Fibroblast of skin of scalp (primary cell): ENCODE measurements at regions not wholly inside any gene's neighbourhood (a gene's known extent, or its start where the extent isn't known, plus 50 kb on each side); places are given as distances from the start of the nearest gene placed in this dataset.
"Not testable (repeated sequence)": the region's sequence is repeated elsewhere in the genome, so short reads cannot be mapped to it uniquely, and the experiment has no call there.

Experiments used
- DNase-seq: peaks from one replicate; pipeline ENCODE4 v3.0.0-alpha.2; 2013

- no peak for DNase-seq
Measured at GRCh38 chr13:65287405-65287804, 1942.7 kb downstream of the PCDH9 start.

- DNase-seq, result no peak
Measured at GRCh38 chr13:65275838-65276630, 1954.1 kb downstream of the PCDH9 start.

- DNase-seq, result no peak
Measured at GRCh38 chr13:65275108-65275507, 1955.0 kb downstream of the PCDH9 start.

GRCh38 chr13:65273811-65274420, 1956.2 kb downstream of the PCDH9 start:
- not testable (repeated sequence) for DNase-seq

- DNase-seq, result no peak
Measured at GRCh38 chr13:65268009-65268408, 1962.1 kb downstream of the PCDH9 start.

GRCh38 chr13:65265988-65266387, 1964.1 kb downstream of the PCDH9 start:
- DNase-seq, result no peak

GRCh38 chr13:65264066-65264465, 1966.1 kb downstream of the PCDH9 start:
- no peak for DNase-seq

- DNase-seq, result no peak
Measured at GRCh38 chr13:65260946-65261891, 1968.9 kb downstream of the PCDH9 start.

GRCh38 chr13:65240773-65241172, 1989.4 kb downstream of the PCDH9 start:
- no peak for DNase-seq

GRCh38 chr13:65236841-65237418, 1993.2 kb downstream of the PCDH9 start:
- no peak for DNase-seq

GRCh38 chr13:65217471-65217995, 2012.6 kb downstream of the PCDH9 start:
- DNase-seq, result no peak

GRCh38 chr13:65202845-65203244, 2027.3 kb downstream of the PCDH9 start:
- peak; percentile 4 for DNase-seq

- no peak for DNase-seq
Measured at GRCh38 chr13:65188721-65189120, 2041.4 kb downstream of the PCDH9 start.

GRCh38 chr13:65168026-65168425, 2062.1 kb downstream of the PCDH9 start:
- DNase-seq, result no peak

- no peak for DNase-seq
Measured at GRCh38 chr13:65166675-65167074, 2063.5 kb downstream of the PCDH9 start.

- no peak for DNase-seq
Measured at GRCh38 chr13:65159803-65160202, 2070.3 kb downstream of the PCDH9 start.

- DNase-seq, result no peak
Measured at GRCh38 chr13:65155861-65156260, 2074.3 kb downstream of the PCDH9 start.

- DNase-seq, result no peak
Measured at GRCh38 chr13:65154661-65155447, 2075.3 kb downstream of the PCDH9 start.

GRCh38 chr13:65149687-65150086, 2080.4 kb downstream of the PCDH9 start:
- DNase-seq, result no peak

- DNase-seq, result no peak
Measured at GRCh38 chr13:65143920-65144319, 2086.2 kb downstream of the PCDH9 start.

- DNase-seq, result no peak
Measured at GRCh38 chr13:65133094-65133493, 2097.0 kb downstream of the PCDH9 start.

GRCh38 chr13:65125236-65125635, 2104.9 kb downstream of the PCDH9 start:
- no peak for DNase-seq
